Mesendoderm (in vitro differentiated cells): ENCODE measurements at regions not wholly inside any gene's neighbourhood (a gene's known extent, or its start where the extent isn't known, plus 50 kb on each side); places are given as distances from the start of the nearest gene placed in this dataset.
A peak's percentile ranks its signal among the peaks of the same experiment; 100 is the strongest.

Experiments
- DNase-seq: peaks from one replicate; pipeline ENCODE4 v3.0.0; 2013
- H2AK5ac ChIP-seq: 2 replicates; pipeline ENCODE4 v1.6.1; 2013; ENCODE audit warnings: low read length, inconsistent platforms
- H2BK120ac ChIP-seq: 2 replicates; pipeline ENCODE4 v1.6.1; 2013; ENCODE audit warnings: low read depth, mild to moderate bottlenecking, low read length, moderate library complexity, mixed read lengths
- H2BK15ac ChIP-seq: replicated peaks from 2 replicates; pipeline ENCODE4 v1.6.1; 2013; ENCODE audit warnings: low read depth, mild to moderate bottlenecking, moderate library complexity
- H2BK5ac ChIP-seq: 2 replicates; pipeline ENCODE4 v1.6.1; 2013; ENCODE audit warnings: low read length, inconsistent platforms
- H3K18ac ChIP-seq: 2 replicates; pipeline ENCODE4 v1.6.1; 2013; ENCODE audit warnings: mild to moderate bottlenecking, low read length, mixed read lengths
- H3K23ac ChIP-seq: one replicate; pipeline ENCODE4 v1.6.1; 2013; ENCODE audit warnings: low read length
- H3K27ac ChIP-seq: 2 replicates; pipeline ENCODE4 v1.5.1; 2013; ENCODE audit warnings: low read depth, mild to moderate bottlenecking, inconsistent platforms, low read length, moderate library complexity
- H3K27me3 ChIP-seq: 2 replicates; pipeline ENCODE4 v1.6.1; 2013; ENCODE audit warnings: low read length, control low read depth, mild to moderate bottlenecking, inconsistent platforms; ENCODE audit not compliant: insufficient read depth, poor library complexity
- H3K36me3 ChIP-seq: 2 replicates; pipeline ENCODE4 v1.6.1; 2013; ENCODE audit warnings: low read length, inconsistent platforms; ENCODE audit not compliant: control insufficient read depth, insufficient read depth
- H3K4ac ChIP-seq: one replicate; pipeline ENCODE4 v1.6.1; 2013; ENCODE audit warnings: low read depth, mild to moderate bottlenecking, low read length, moderate library complexity
- H3K4me1 ChIP-seq: 2 replicates; pipeline ENCODE4 v1.6.1; 2013; ENCODE audit warnings: low read depth, low read length, inconsistent platforms; ENCODE audit not compliant: control insufficient read depth
- H3K4me2 ChIP-seq: 2 replicates; pipeline ENCODE4 v1.6.1; 2013; ENCODE audit warnings: low read length
- H3K4me3 ChIP-seq: 2 replicates; pipeline ENCODE4 v1.5.1; 2013; ENCODE audit warnings: mild to moderate bottlenecking, low read length
- H3K56ac ChIP-seq: one replicate; pipeline ENCODE4 v1.6.1; 2013; ENCODE audit warnings: low read length
- H3K79me1 ChIP-seq: 2 replicates; pipeline ENCODE4 v1.6.1; 2013; ENCODE audit warnings: low read length, inconsistent platforms
- H3K79me2 ChIP-seq: 2 replicates; pipeline ENCODE4 v1.6.1; 2013; ENCODE audit warnings: mild to moderate bottlenecking, low read length; ENCODE audit not compliant: control insufficient read depth, insufficient read depth
- H3K9ac ChIP-seq: 2 replicates; pipeline ENCODE4 v1.6.1; 2013; ENCODE audit warnings: low read length, inconsistent platforms
- H4K5ac ChIP-seq: one replicate; pipeline ENCODE4 v1.6.1; 2013; ENCODE audit warnings: low read length
- H4K8ac ChIP-seq: one replicate; pipeline ENCODE4 v1.6.1; 2013; ENCODE audit warnings: low read depth, mild to moderate bottlenecking, control low read depth, low read length, moderate library complexity
- WGBS: extraction: QIAGEN DNeasy Blood & Tissue Kit; methylation state at CpG from one replicate; pipeline ENCODE4 v1.1.7; 2013; ENCODE audit warnings: low lambda C conversion rate, missing lambda C conversion rate; ENCODE audit not compliant: insufficient coverage; ENCODE audit errors: extremely low coverage; 5-methylcytosine and 5-hydroxymethylcytosine counted together

- Histone ChIP-seq H2BK5ac (no peak overlapping the region), H3K56ac (no peak overlapping the region), H3K18ac (no peak overlapping the region), H3K27me3 (no peaks in the 10 kb centered on the region), H3K27ac (no peak overlapping the region), H3K79me1 (no peaks in the 10 kb centered on the region), H3K23ac (no peak overlapping the region), H3K79me2 (no peaks in the 10 kb centered on the region), H2AK5ac (no peak overlapping the region), H3K9ac (no peak overlapping the region), H3K4me1 (no peaks in the 10 kb centered on the region), H3K36me3 (no peaks in the 10 kb centered on the region), H3K4me3 (no peak overlapping the region), H4K8ac (no peak overlapping the region), H2BK120ac (no peak overlapping the region), H3K4me2 (no peak overlapping the region), H3K4ac (no peak overlapping the region), H2BK15ac (no peak overlapping the region), H4K5ac (no peak overlapping the region)
- no peak for DNase-seq
Observed at GRCh38 chr5:13498279-13498678, 446.2 kb downstream of the DNAH5 start.

GRCh38 chr5:13488254-13488931 lies 456.1 kb downstream of the DNAH5 start:
- Histone ChIP-seq H3K23ac (no peak overlapping the region), H3K27ac (no peak overlapping the region), H3K4me2 (no peak overlapping the region), H3K36me3 (no peaks in the 10 kb centered on the region), H2AK5ac (no peak overlapping the region), H4K5ac (no peak overlapping the region), H3K4ac (no peak overlapping the region), H3K4me1 (no peaks in the 10 kb centered on the region), H3K79me2 (no peaks in the 10 kb centered on the region), H3K56ac (no peak overlapping the region), H2BK120ac (no peak overlapping the region), H3K9ac (no peak overlapping the region), H4K8ac (no peak overlapping the region), H2BK5ac (no peak overlapping the region), H3K27me3 (no peaks in the 10 kb centered on the region), H3K4me3 (no peak overlapping the region), H3K18ac (no peak overlapping the region), H3K79me1 (no peaks in the 10 kb centered on the region), H2BK15ac (no peak overlapping the region)
- no CpG with 5 or more reads among the region's 8 CpGs for WGBS
- no peak for DNase-seq

GRCh38 chr5:13480834-13481233 lies 463.7 kb downstream of the DNAH5 start:
- no CpG with 5 or more reads among the region's 2 CpGs for WGBS
- H4K8ac ChIP-seq: no peak overlapping the region
- H3K27me3 ChIP-seq: no peaks in the 10 kb centered on the region
- H3K79me2 ChIP-seq: no peaks in the 10 kb centered on the region
- H3K18ac ChIP-seq: no peak overlapping the region
- no peak overlapping the region for H3K27ac ChIP-seq
- no peak overlapping the region for H3K56ac ChIP-seq
- no peaks in the 10 kb centered on the region for H3K36me3 ChIP-seq
- no peak overlapping the region for H2BK15ac ChIP-seq
- no peak overlapping the region for H3K23ac ChIP-seq
- no peak overlapping the region for H2BK5ac ChIP-seq
- H3K4me2 ChIP-seq: no peak overlapping the region
- H3K4me1 ChIP-seq: no peaks in the 10 kb centered on the region
- no peak for DNase-seq
- no peak overlapping the region for H2AK5ac ChIP-seq
- H4K5ac ChIP-seq: no peak overlapping the region
- no peak overlapping the region for H3K9ac ChIP-seq
- H3K79me1 ChIP-seq: no peaks in the 10 kb centered on the region
- H3K4me3 ChIP-seq: no peak overlapping the region
- no peak overlapping the region for H3K4ac ChIP-seq
- no peak overlapping the region for H2BK120ac ChIP-seq

- no peak overlapping the region for H2BK120ac ChIP-seq
- peak; percentile 77 for DNase-seq
Observed at GRCh38 chr5:13478831-13479465, 465.5 kb downstream of the DNAH5 start.

GRCh38 chr5:13477118-13477737 lies 467.3 kb downstream of the DNAH5 start:
- Histone ChIP-seq H3K27me3 (no peaks in the 10 kb centered on the region), H3K79me2 (no peaks in the 10 kb centered on the region), H3K36me3 (no peaks in the 10 kb centered on the region), H2AK5ac (no peak overlapping the region), H3K27ac (no peak overlapping the region), H4K8ac (no peak overlapping the region), H3K23ac (no peak overlapping the region), H3K9ac (no peak overlapping the region), H3K79me1 (no peaks in the 10 kb centered on the region), H3K4me1 (no peaks in the 10 kb centered on the region), H2BK15ac (no peak overlapping the region), H2BK5ac (no peak overlapping the region), H3K4me2 (no peak overlapping the region), H3K18ac (no peak overlapping the region), H2BK120ac (no peak overlapping the region), H4K5ac (no peak overlapping the region), H3K56ac (no peak overlapping the region), H3K4ac (no peak overlapping the region), H3K4me3 (no peak overlapping the region)
- DNase-seq: no peak
- WGBS: no CpG with 5 or more reads among the region's 7 CpGs

More at GRCh38 chr5:13478831-13479465, 465.5 kb downstream of the DNAH5 start:
- Histone ChIP-seq H3K56ac (no peak overlapping the region), H3K79me1 (no peaks in the 10 kb centered on the region), H3K4ac (no peak overlapping the region), H3K27ac (no peak overlapping the region), H3K23ac (no peak overlapping the region), H2BK15ac (no peak overlapping the region), H3K79me2 (no peaks in the 10 kb centered on the region), H3K27me3 (no peaks in the 10 kb centered on the region), H2AK5ac (no peak overlapping the region), H2BK5ac (no peak overlapping the region), H3K4me1 (no peaks in the 10 kb centered on the region), H3K4me3 (no peak overlapping the region), H3K36me3 (no peaks in the 10 kb centered on the region), H3K18ac (no peak overlapping the region), H4K5ac (no peak overlapping the region), H4K8ac (no peak overlapping the region), H3K4me2 (no peak overlapping the region), H3K9ac (no peak overlapping the region)
- no CpG with 5 or more reads among the region's 9 CpGs for WGBS
